ENCODE measurements at regions not wholly inside any gene's neighbourhood (a gene's known extent, or its start where the extent isn't known, plus 50 kb on each side); places are given as distances from the start of the nearest gene placed in this dataset.
"Not testable (repeated sequence)": the region's sequence is repeated elsewhere in the genome, so short reads cannot be mapped to it uniquely, and the experiment has no call there.

- no peak for DNase-seq (ENCODE audit: low read depth in 2 of 2)
These were observed 76.8 kb upstream of the COX20 start for GRCh38 chr1:244758708-244759107.

- DNase-seq (ENCODE audit: low read depth in 2 of 2) = no peak
These were observed 76.3 kb upstream of the COX20 start for GRCh38 chr1:244759158-244759557.

GRCh38 chr1:244760471-244760870 lies 75.0 kb upstream of the COX20 start:
- no peak for DNase-seq (ENCODE audit: low read depth in 2 of 2)

GRCh38 chr1:244761279-244761678 lies 74.2 kb upstream of the COX20 start:
- DNase-seq (ENCODE audit: low read depth in 2 of 2) = no peak

- no peak for DNase-seq (ENCODE audit: low read depth in 2 of 2)
These were observed 72.8 kb upstream of the COX20 start for GRCh38 chr1:244762629-244763028.

- DNase-seq (ENCODE audit: low read depth in 2 of 2) = no peak
These were observed 67.3 kb upstream of the COX20 start for GRCh38 chr1:244768186-244768585.

GRCh38 chr1:244768804-244769203 lies 66.7 kb upstream of the COX20 start:
- no peak for DNase-seq (ENCODE audit: low read depth in 2 of 2)

- not testable (repeated sequence) for DNase-seq (ENCODE audit: low read depth in 2 of 2)
These were observed 64.9 kb upstream of the COX20 start for GRCh38 chr1:244770556-244770955.

- DNase-seq (ENCODE audit: low read depth in 2 of 2) = no peak
These were observed 61.9 kb upstream of the COX20 start for GRCh38 chr1:244773513-244773912.

- not testable (repeated sequence) for DNase-seq (ENCODE audit: low read depth in 2 of 2)
These were observed 58.7 kb upstream of the COX20 start for GRCh38 chr1:244776783-244777182.

- DNase-seq (ENCODE audit: low read depth in 2 of 2) = peak; percentile 37 to 78
These were observed 57.1 kb upstream of the COX20 start for GRCh38 chr1:244778344-244778743.

GRCh38 chr1:244779410-244779809 lies 56.0 kb upstream of the COX20 start:
- no peak for DNase-seq (ENCODE audit: low read depth in 2 of 2)

GRCh38 chr1:244780311-244780710 lies 55.1 kb upstream of the COX20 start:
- no peak for DNase-seq (ENCODE audit: low read depth in 2 of 2)

- no peak for DNase-seq (ENCODE audit: low read depth in 2 of 2)
These were observed 53.4 kb upstream of the COX20 start for GRCh38 chr1:244782056-244782455.

GRCh38 chr1:244783138-244783537 lies 52.3 kb upstream of the COX20 start:
- no peak for DNase-seq (ENCODE audit: low read depth in 2 of 2)

Data from lung microvascular endothelial cell (primary cell).